Chondrocyte (in vitro differentiated cells): ENCODE measurements at regions not wholly inside any gene's neighbourhood (a gene's known extent, or its start where the extent isn't known, plus 50 kb on each side); places are given as distances from the start of the nearest gene placed in this dataset.

Source experiments
- DNase-seq: peaks from one replicate; pipeline ENCODE4 v3.0.0; 2021; ENCODE audit warnings: mixed read lengths, low spot score
- H3K27ac Mint-ChIP-seq: one replicate; pipeline ENCODE4 v1.8.0; 2021; ENCODE audit warnings: mild to moderate bottlenecking, moderate library complexity, mixed read lengths; ENCODE audit not compliant: unreplicated experiment
- H3K27me3 Mint-ChIP-seq: 2 replicates; pipeline ENCODE4 v1.8.0; 2021; ENCODE audit warnings: low read depth, mixed read lengths
- H3K36me3 Mint-ChIP-seq: 2 replicates; pipeline ENCODE4 v1.8.0; 2021; ENCODE audit warnings: low read depth, mixed read lengths
- H3K4me1 Mint-ChIP-seq: 2 replicates; pipeline ENCODE4 v1.8.0; 2021; ENCODE audit warnings: low read depth, mild to moderate bottlenecking, mixed read lengths
- H3K4me3 Mint-ChIP-seq: one replicate; pipeline ENCODE4 v1.8.0; 2021; ENCODE audit warnings: mild to moderate bottlenecking, moderate library complexity, mixed read lengths; ENCODE audit not compliant: unreplicated experiment
- H3K9me3 Mint-ChIP-seq: 2 replicates; pipeline ENCODE4 v1.8.0; 2021; ENCODE audit warnings: low read depth, mixed read lengths
- CTCF ChIP-seq: fragments of 200-600 bp; sonication (generic); IDR thresholded peaks from 2 replicates; pipeline ENCODE4 v1.5.0; 2021; ENCODE audit warnings: antibody characterized with exemption, mild to moderate bottlenecking, moderate library complexity

GRCh38 chr4:151564321-151564720 is 155.3 kb downstream of the FHIP1A start:
- H3K4me3 Mint-ChIP-seq, result no peak overlapping the region
- H3K4me1 Mint-ChIP-seq, result peaks cover 6% of the 10 kb centered on the region
- DNase-seq, result no peak
- no peak for TF ChIP-seq CTCF
- peaks cover 2% of the 10 kb centered on the region for H3K36me3 Mint-ChIP-seq
- no peak overlapping the region for H3K27ac Mint-ChIP-seq
- peaks cover 4% of the 10 kb centered on the region for H3K27me3 Mint-ChIP-seq
- H3K9me3 Mint-ChIP-seq, result no peaks in the 10 kb centered on the region

GRCh38 chr4:151565583-151565982 is 156.6 kb downstream of the FHIP1A start:
- Mint-ChIP-seq H3K27ac (no peak overlapping the region), H3K9me3 (no peaks in the 10 kb centered on the region), H3K27me3 (no peaks in the 10 kb centered on the region), H3K36me3 (peaks cover 2% of the 10 kb centered on the region), H3K4me1 (peaks cover 6% of the 10 kb centered on the region), H3K4me3 (no peak overlapping the region)
- TF ChIP-seq CTCF, result no peak
- no peak for DNase-seq

- DNase-seq, result no peak
- H3K36me3 Mint-ChIP-seq, result peaks cover 2% of the 10 kb centered on the region
- peaks cover 6% of the 10 kb centered on the region for H3K4me1 Mint-ChIP-seq
- no peak overlapping the region for H3K27ac Mint-ChIP-seq
- H3K9me3 Mint-ChIP-seq, result no peaks in the 10 kb centered on the region
- no peak overlapping the region for H3K4me3 Mint-ChIP-seq
- TF ChIP-seq CTCF, result no peak
- no peaks in the 10 kb centered on the region for H3K27me3 Mint-ChIP-seq
These were observed 157.1 kb downstream of the FHIP1A start for GRCh38 chr4:151566053-151566452.

- Mint-ChIP-seq H3K4me1 (peaks cover 6% of the 10 kb centered on the region), H3K27ac (no peak overlapping the region)
- TF ChIP-seq CTCF, result no peak
These were observed 158.1 kb downstream of the FHIP1A start for GRCh38 chr4:151567056-151567455.

GRCh38 chr4:151568966-151569365 is 160.0 kb downstream of the FHIP1A start:
- no peak overlapping the region for H3K27ac Mint-ChIP-seq
- no peaks in the 10 kb centered on the region for H3K27me3 Mint-ChIP-seq
- H3K9me3 Mint-ChIP-seq, result no peaks in the 10 kb centered on the region
- H3K36me3 Mint-ChIP-seq, result peaks cover 2% of the 10 kb centered on the region
- no peak for DNase-seq
- no peak overlapping the region for H3K4me3 Mint-ChIP-seq
- no peaks in the 10 kb centered on the region for H3K4me1 Mint-ChIP-seq
- TF ChIP-seq CTCF, result no peak

More at GRCh38 chr4:151567056-151567455, 158.1 kb downstream of the FHIP1A start:
- Mint-ChIP-seq H3K27me3 (no peaks in the 10 kb centered on the region), H3K4me3 (no peak overlapping the region), H3K9me3 (no peaks in the 10 kb centered on the region), H3K36me3 (peaks cover 2% of the 10 kb centered on the region)
- DNase-seq, result no peak
